Hematopoietic multipotent progenitor cell treated with erythropoietin and hydrocortisone succinate and interleukin-3 and kit ligand, for 8 days (in vitro differentiated cells): ENCODE measurements at regions not wholly inside any gene's neighbourhood (a gene's known extent, or its start where the extent isn't known, plus 50 kb on each side); places are given as distances from the start of the nearest gene placed in this dataset.
A peak's percentile ranks its signal among the peaks of the same experiment; 100 is the strongest.
"Not testable (repeated sequence)": the region's sequence is repeated elsewhere in the genome, so short reads cannot be mapped to it uniquely, and the experiment has no call there.

ENCODE experiments used
- DNase-seq: peaks from one replicate; pipeline ENCODE4 v3.0.0-alpha.2; 2015

DNA sequence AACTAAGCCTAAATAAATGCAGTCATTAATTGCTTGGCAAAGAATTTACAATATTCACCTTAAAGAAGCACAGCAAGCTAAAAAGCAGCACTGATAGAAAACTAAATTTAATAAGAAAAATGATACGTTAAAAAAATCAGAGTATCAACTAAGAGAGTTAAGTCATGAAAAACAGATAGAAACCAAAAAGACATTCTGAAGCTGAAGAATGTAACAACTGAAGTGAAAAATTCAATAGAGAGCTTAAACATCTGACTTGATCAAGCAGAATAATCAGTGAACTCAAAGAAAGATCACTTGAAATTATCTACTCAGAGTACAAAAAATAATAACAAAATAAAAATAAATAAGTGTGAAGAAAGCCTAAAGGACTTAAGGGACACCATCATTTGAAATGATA is 588.0 kb upstream of the HS3ST1 start:
- no peak for DNase-seq

DNA sequence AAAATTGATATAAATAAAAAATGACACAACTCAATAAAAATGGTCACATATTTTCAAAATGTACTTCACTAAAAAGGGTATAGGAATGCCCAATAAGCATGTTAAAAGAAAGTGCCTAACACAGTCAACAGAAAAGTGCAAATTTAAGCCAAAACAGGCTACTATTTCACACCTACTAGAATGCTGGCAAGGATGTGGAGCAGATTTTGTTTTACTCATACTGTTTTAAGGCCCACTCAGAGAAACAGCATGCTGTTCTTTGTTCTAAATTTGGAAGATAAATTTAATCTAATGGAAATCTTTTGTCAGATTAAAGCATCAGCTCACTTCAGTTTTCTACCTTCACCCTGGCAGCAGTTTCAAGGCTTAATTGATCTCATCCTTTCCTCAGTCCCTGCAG is 576.8 kb upstream of the HS3ST1 start:
- no peak for DNase-seq

DNA sequence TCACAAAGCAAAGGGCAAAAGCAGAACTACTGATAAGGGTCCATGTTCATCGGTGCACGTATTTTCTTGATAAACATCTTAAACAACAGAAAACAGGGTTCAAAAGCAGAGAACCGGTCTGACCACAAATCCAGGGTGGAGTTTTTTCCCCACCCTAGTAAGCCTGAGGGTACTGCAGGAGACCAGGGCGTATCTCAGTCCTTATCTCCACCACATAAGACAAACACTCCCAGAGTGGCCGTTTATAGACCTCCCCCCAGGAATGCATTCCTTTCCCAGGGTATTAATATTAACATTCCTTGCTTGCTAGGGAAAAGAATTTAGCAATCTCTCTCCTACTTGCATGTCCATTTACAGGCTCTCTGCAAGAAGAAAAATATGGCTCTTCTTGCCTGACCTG is 567.9 kb upstream of the HS3ST1 start:
- DNase-seq, result not testable (repeated sequence)

DNA sequence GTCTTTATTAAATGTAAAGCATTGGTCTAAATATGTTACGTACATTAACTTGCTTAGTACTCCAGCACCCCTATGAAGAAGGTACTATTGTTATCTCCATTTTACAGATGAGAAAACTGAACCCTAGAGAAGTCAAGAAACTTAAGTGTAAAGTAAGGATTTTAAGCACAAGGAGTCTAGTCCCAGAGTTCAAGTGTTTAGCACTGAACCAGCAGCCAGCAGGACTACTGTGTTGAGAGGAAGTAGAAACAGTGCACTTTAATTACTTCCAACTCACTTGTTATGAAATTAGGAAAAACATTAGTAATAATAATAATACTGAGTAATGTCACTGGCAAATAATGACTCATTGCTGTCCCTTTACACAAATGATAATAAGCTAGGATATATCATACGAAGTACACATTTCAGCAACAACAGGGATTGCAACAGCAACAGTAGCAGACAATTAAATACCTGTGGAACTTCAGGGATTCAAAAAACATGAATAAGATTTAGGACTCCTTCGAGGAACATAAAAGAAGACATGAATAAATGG is 548.1 kb upstream of the HS3ST1 start:
- no peak for DNase-seq

DNA sequence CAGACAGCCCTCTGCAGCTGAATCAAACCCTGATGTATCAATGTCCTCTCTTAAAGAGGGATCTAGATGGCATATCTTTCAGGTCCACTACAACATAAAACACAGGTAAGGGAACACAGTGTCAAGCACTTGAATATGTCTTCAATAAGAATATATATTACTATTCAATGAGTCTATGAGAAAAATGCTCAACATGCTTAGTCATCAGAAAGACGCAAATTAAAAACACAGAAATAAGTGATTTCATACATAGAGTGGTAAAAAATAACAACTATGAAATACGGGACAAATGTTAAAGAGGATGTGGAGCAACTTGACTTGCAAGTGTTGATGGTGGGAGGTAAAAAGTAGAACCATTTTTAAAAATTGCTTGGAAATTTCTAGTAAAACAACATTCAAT is 544.6 kb upstream of the HS3ST1 start:
- DNase-seq, result no peak

DNA sequence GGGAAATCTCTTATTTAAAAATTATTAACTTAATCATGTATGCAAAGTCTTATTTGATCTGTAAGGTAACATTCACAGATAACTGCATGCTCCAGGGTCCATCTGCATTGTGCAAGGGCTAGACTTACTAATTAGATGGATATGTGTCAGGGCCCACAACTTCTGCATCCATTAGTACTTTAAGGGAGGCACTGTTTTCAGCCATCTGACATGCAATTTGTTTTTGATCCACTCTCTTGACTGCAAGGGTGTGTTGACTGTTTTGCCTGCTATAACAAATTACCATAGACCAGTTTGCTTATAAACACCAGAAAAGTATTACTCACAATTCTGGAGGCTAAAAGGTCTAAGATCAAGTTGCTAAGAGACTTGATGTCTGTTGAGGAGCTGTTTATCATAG is 542.1 kb upstream of the HS3ST1 start:
- DNase-seq, result no peak

DNA sequence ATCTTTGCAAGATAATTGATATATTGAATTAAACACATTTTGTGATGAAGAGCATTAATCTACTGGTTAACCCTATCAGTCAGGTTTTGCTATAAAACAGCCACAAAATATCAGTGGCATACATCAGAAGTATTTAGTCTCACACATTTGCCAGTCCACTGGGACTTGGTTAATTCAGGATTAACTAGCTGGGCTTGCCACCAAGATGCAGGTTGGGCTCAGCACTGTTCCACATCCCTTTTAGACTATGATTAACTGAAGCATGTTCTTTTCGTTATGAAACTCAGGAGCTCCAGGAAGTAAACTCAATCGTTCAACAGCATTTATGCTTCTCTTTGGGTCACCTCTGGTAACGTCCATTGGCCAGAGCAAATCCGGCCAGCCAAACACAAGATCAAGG is 538.1 kb upstream of the HS3ST1 start:
- DNase-seq, result no peak

DNA sequence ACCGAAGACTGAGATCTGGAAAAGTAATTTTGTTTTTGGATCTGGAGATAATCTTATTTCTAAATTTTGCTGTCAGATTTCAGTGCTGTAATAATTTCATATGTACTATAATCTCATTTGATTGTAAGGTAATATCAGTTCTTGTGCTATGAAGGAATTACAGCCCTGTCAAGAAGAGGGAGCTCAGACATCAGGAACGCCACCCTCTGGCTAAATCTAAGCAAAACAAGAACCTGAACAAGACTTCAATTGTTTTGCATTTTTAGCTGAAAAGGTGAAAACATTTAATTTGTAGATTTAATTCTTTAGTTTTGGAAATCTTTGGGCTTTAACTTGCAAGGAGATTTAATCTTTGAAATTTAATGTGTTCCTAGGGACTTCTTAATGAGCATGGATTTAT is 525.4 kb upstream of the HS3ST1 start:
- peak; percentile 3 for DNase-seq

DNA sequence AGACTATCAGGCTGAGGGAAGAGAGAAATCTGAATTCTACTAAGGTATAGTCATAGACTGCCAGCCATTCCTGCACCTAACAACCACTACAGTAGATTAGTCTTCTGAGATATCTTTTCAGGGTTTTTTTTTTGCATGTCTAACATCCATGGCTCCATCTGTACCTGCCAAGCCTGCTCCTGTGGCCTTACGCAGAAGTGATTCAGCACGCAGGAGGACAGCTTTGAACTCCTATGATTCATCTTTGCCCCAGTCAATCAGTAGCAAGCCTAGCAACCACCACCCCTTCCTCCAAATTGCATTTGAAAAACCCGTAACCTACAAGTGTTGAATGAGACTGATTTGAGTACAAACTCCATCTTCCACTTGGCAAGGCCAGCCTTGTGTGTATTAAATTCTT is 520.7 kb upstream of the HS3ST1 start:
- DNase-seq, result no peak

DNA sequence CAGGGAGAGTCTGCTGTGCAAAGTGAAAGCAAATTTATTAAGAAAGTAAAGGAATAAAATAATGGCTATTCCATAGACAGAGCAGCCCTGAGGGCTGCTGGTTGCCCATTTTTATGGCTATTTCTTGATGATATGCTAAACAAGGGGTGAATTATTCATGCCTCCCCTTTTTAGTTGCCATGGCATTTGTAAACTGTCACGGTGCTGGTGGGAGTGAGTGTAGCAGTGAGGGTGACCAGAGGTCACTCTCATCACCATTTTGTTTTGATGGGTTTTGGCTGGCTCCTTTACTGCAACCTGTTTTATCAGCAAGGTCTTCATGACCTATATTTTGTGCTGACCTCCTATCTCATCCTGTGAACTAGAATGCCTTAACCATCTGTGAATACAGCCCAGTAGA is 518.9 kb upstream of the HS3ST1 start:
- DNase-seq, result not testable (repeated sequence)

DNA sequence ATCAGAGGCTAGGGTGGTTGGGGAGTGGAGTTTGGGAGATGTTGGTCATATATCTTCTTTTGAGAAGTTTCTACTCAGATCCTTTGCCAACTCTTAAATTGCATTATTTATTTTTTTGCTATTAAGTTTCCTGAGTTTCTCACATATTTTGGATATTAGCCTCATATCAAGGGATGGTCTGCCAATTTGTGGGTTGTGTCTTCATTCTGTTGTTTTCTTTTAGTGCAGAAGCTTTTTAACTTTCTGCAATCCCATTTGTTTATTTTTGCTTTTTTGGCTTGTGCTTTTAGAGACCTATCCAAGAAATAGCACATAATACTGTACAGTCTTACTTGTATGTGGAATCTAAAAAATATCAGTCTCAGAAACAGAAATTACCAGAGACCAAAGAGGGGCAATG is 509.2 kb upstream of the HS3ST1 start:
- DNase-seq, result no peak

DNA sequence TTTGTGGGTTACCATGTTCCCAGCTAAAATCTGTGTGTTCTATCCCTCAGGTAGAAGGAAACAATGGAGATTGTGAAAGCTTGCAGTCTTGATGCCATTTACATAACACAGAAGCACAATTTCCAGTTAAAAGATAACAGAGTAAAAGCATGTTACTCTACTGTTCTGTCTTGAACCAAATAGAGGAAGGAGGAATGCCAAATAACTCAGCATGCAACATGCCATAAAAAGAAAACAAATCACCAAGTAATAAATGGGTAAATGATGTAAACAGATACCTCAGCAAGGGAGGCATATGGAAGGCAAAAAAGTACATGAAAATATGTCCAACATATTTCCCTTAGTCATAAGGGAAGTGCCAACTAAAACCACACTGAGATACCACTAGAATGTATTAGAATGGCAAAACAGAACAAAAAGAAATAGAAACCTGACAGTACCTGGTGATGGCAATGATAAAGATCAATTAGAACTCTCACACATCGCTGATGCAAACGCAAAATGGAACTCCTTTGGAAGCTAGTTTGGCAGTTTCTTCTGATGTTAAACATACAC is 502.6 kb upstream of the HS3ST1 start:
- DNase-seq, result no peak

DNA sequence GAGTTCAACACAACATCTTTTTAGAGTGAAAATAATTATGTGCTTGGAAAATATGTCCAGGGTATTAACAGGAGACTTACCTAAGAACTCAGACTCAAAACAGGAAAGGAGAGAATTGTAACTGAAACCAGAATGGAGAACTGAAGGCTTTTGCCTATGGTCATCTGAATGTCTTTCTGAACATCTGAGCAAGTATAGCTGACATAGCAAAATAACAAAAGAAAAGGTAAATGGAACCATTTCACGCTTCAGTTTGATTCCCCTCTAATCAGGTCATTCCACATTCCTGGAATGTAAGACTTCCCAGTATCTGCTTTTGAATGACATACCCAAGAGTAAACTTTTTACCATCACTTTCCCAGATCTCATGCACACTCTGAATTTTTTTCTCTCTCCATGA is 500.4 kb upstream of the HS3ST1 start:
- DNase-seq, result no peak

DNA sequence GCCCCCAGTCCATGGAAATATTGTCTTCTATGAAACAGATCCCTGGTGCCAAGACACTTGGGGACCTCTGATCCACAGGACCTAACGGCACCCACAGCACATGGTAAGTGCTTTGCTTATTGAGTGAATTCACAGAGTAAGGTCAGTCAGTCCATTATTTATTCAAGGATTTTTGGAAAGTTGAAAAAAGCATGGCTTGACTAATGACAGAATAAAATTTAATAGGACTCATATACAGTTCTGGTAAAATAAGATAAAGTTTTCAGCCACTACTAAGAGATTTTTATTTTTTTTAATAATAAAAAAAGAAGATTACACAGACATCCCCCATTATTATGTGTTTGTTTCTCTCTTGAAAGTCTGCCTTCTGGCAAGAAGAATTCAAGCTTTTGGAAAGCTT is 490.6 kb upstream of the HS3ST1 start:
- DNase-seq, result no peak

DNA sequence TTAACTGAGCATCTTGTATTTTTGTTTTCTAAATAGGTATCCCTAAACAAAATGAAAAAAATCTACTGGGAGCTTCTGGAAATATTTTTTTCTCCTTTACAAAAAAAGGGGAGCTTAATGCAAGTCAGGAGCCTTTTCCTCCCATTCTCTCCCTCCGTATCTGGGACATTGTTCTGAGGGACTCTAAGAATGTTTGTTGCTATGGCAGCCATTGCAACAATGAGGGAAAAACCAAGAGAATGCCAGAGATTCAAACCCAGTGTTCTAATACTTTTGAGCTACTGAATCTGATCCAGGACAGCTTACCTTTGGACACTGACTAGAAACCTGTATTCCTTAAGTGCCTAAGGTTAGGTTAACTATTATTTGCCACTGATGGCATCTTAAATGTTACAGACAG is 485.7 kb upstream of the HS3ST1 start:
- DNase-seq, result no peak

DNA sequence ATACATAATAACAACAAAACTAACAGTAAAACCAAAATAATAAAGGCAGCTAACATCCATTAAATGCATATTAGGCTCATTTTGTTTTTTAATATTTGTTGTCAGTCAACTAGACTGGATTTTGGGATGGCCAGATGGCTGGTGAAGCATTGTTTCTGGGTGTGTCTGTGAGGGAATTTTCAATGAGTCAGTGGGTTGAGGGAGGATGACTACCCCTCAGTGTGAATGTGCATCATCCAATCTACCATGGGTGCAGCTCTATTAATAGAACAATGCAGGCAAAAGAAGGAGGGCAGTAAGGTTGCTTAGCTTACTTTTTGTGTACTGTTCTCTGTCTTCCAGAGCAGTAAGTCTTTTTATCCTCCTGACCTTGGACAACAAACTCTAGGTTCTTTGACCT is 484.2 kb upstream of the HS3ST1 start:
- no peak for DNase-seq

DNA sequence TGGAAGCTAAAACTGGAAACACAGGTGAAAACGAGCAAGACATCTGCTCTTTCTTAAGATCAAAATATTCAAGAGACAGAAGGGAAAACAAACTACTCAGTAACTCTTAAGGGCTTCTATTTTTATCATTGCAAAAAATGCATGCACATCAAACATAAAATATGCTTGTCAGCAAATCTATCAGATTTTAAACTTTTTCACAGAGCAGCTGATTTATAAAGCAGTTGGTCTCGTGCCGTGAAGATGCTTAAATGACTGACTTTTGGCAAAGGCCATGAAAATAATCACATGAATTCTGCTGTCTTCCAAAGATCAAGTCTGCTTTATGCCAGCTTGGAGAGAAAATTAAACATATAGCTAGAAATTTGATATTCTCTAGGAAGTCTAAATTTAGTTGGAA is 482.1 kb upstream of the HS3ST1 start:
- no peak for DNase-seq

DNA sequence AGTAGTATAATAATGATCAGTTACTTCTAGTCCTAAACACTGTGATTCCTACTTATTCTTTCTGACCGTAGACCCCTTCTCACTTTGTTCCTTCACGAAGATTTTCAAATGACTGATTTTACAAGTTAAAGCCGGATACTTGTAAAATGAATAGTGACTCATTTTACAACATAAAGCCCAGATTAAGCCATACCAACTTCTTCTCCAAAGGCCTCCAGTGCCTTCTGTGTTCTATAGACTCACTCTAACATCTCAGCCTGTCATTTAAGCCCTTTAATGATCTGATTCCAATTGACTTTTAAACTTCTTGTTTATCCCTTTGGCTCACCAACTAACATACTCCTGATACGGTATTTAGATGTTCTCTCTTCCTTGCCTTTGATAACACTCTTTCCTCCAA is 480.0 kb upstream of the HS3ST1 start:
- DNase-seq, result no peak

DNA sequence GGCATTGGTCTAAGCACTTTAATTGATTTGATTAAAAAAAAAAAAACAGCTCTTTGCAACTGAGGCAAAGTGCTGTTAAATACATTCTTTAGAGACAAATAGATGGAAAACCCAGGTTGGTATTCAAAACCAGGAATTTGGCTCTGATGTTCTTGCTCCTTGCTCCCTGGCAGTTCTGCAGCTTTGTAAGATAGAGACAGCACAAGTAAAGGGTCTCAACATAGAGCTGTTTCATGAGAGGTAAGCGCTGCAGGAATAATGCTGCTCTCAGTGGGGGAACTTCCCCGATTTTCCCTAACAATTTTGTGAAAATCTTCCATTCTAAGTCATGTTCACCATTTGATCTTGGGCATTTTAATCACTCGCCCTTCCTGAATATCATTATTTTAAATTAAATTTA is 479.5 kb upstream of the HS3ST1 start:
- DNase-seq, result no peak

DNA sequence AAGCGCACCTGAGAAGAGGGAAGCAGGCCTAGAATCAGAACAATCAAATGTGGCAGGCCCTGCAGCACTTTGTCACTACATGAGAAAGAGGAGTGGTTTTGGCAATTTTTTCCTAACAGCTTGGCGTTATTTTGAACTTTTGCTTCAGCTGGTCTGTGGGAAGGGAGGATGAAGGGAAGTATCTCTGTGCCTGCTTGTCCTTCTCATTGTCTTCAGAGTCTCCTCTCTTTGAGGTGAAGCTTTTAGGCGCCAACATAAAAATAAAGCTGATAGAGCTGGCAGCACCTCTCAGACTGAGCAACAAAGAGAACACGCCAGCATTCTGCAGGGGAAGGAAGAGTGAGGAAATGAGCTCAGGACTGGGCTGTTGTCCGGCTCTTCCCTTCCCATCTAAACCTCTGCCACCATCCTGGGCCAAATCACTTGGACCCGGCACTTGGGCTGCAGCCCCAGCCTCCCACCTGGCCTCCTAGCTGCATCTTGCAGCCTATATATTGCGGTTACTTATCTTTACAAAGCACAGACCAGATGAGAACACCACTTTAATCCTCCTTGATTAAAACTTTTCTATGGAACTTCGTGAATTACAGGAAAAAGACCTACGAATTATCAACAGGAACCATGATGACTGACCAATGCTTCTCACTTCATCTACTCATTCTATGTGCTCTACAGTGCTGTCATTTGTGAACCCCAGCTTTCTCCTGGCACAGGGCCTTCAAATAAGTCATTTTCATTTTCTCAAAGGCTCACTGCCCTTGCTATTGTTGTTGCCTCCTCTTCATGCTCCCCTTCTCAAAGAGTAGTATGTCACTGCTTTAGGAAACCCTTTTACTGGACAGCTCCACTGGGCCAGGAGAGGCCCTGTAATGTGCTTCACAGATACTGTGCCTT is 476.4 kb upstream of the HS3ST1 start:
- DNase-seq, result no peak

DNA sequence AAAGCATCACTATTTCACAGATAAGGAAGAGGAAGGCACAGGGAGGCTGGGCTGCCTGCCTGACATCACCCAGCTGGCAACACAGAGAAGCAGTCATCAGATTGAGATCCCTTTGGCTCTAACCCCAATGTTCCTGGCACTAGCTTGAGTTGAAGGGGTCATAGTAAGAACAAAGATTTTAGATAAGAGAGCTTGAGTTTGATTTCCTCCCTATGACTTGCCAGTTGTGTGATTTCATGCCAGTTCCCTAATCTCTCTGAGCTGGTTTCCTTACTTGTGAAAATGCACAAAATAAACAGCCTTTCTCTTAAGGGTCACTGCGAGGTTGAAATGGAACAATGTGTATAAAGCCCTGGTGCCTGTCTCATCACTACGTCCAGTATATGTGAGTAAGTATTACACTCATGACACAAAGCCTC is 475.4 kb upstream of the HS3ST1 start:
- DNase-seq, result no peak

DNA sequence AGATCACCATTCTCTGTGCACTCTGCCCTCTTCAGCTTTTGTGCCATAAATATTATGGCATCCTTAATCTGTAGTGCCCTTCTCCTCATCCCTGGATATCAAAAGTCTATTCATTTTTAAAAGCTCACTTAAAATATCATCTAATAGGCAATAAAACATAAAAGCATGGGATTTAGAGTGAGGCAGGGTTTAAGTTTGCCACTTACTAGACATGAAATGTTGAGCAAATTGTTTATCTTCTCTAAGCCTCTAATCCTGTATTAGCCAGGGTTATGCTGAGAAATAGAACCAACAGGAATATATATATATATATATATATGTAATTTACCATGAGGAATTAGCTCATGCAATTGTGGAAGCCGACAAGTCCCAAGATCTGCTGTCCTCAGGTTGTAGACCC is 472.4 kb upstream of the HS3ST1 start:
- no peak for DNase-seq

DNA sequence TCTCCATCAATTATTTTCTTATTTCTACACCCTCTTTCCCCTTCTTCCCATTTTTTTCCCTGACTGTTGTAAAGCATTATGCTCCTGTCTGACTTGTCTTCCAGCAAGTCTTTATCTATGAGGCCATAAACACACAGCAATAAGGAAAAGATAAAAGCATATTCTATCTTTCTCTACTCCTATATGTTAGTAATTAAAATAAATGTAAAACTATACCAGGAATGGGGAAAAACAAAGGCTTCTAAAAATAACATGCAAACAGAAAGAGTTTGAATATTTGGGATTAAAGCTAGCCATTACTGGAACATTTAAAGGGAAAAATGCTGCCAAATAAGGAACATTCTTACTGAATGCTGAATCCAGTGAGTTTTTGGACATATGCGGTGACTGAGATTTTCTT is 471.7 kb upstream of the HS3ST1 start:
- DNase-seq, result no peak

DNA sequence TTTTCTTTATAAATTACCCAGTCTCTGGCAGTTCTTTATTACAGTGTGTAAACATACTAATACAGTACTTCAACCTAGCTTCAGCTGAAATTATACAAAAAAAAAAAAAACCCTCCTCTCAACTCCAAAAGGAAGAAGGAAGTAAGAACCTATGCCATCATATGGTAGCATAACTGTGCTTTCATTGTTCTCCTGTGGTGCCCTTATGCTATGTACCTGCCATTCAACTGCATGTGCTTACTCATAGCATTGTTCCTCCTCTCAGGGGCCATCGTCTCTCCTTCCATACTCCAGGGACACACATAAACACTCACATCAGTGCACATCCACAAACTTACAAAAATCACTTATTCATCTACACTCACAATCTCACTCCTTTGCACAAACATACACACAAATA is 470.1 kb upstream of the HS3ST1 start:
- no peak for DNase-seq

DNA sequence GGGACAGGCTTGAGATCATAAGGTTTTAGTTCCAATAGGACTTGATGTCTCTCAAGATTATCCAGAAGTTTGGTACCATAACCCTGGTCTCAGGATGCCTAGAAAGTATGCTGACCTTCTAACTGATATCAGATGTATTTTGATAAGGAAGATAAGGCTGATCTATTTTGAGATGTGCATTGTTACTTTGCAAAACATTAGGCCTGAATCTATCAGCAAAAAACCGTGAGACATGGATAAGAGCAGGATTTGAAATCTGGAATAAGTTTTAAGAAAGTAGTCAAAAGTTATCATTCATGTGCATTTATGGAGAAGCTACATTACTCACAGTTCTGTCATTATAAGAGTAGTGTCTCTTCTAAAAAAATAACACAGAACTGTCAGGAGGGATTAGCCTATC is 467.1 kb upstream of the HS3ST1 start:
- no peak for DNase-seq
